HG02970 (cell line): ENCODE measurements at regions not wholly inside any gene's neighbourhood (a gene's known extent, or its start where the extent isn't known, plus 50 kb on each side); places are given as distances from the start of the nearest gene placed in this dataset.

ENCODE experiments used
- ATAC-seq: cut with Tn5 transposase; IDR thresholded peaks from one replicate; pipeline ENCODE4 v1.9.1; 2021; ENCODE audit warnings: mild to moderate bottlenecking, moderate library complexity, moderate number of reproducible peaks; ENCODE audit not compliant: unreplicated experiment, low FRiP score

DNA sequence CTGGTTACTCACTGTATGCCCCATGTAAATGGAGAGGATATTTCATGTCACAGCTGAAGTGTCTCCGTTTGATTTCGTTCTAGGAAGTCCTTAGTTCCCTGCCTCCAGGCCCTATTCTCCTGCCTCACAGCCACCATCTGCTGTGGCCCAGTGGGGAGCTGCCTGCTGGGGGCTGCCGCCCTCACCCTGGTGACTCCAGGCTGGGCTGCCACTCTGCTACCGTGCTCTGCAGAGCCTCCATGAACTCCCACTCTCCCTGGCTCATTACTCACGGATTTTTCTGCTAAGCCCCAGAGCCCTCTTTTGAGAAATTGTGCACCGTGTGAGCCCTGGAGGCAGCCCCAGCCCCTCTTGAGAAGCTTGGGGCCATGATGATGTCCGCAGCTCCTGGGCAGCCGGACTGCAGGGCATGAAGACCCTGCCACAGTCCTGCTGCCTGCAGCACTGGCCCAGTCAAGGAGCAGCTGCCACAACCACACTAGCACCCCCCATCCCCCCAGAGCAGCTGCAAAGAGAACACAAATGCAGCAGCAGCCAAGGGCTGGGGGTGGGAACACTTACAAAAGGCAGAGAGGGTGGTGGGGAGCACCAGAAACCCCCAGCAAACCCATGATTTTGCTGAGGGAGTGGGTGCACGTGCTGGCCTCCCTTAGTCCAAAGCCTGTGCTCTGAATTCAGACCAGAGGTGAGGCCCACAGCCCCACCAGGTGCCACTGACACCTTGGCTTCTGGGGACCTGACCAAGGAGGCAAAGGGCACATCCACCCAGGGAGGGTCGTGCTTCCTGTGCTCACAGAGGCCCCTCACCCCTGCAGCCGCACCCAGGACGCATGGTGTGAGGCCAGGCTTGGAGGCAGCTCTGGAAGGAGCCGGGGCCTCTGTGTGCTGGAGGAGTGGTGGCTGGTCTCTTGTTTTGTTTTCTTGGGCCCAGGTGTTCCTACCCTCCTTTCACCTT lies 270.2 kb upstream of the RAB6C start:
- no peak for ATAC-seq

DNA sequence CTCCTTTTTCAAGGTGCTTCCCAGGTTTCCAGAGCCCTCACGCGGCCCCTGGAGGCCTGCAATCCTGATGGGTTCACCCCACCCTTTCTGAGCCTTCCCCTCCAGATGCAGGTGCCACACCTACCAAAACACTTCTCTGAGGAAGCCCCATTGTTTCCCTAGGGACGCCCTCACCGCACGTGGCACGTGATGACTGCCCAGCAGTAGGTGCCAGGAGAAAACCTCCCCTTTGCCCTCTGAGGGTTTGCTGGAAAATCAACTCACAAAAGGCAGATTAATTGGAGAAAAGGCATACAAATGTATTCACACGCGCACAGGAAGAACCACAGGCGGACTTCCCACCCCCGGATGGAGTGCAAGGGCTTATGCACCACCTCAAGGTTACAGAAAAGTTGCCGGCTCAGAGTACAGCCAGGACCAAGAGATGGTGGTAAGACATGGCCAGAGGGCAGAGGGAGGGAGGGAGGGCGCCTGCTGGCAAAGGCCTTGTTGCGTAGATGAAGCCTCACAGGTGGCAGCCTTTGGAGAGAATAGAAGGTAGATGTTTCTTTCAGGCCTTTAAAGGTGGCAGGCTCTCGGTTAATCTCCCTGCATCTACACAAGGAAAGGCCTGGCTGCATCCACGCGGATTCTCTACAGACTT lies 269.4 kb upstream of the RAB6C start:
- ATAC-seq, result no peak

DNA sequence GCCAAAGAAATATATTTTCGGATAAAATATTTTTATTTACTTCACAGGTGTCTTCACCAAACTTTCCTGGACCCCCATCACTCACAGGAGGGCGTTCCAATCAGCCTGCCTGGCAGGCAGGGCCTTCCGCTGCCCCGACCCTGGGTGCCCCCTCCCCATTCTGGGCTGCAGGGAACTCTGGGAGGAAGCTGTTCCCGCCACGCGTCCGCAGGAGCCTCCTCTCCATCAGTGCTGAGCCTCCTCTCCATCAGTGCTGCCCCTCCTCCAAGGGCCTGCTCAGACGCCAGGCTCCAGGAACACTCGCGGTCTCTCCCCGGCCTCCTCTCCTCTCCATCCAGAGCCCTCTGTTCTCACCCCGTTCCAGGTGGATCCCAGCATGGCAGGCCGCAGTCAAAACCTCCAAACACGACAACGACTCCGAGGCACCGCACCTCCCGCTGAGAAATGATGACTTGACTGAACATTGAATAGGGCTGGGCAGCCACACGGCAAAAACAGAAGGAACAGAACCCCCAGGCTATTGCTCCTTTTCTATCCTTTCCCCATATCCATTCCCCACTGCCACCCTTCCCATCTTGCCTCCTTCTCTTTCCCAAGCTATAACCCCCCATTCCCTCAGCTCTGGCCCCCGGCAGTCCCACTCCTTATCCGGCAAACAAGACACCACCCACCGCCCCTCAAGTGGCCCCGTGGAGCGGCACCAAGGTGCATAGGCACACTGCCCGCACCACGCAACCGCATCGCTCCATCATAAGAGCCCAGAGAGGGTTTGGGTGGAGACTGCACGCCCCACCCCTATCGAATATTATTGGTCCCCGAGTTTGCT lies 268.6 kb upstream of the RAB6C start:
- no peak for ATAC-seq

DNA sequence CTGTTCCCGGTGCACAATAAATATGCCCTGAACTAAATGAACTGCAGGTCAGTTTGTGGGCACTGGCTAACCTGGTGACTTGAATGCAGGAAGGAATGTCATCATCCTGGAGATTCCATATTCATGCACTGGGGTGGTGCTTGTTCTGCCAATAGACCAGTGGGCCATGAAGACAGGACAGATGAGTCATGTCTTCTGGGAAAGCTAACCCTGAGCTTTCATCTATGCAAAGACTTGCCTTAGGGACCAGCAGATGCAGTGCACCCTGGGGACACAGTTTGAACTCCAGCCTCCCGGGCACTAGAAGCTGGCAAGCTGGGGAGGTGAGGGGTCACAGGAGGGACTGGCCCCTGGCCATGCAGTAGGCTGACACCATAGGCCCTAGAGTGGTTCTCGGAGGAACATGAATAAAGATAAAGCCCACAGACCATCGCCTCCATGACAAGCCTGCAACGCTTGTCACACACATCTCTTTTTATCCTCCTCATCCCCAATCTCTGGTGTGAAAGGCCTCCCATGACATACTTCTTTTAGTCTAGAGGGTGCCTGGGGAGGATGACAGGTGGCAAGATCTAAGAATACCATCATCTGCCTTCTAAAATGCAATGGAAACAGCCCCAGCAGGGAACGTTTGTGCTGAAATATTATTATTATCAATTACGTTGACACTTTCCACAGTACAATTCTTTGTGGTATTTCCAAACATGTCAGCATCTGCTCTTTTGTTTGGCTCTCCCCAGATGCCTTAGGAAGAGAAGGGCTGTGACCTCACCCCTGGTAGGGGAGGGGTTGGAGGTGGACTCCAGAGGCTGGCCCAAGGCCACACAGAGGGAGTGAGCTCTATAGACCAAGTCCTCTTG lies 267.4 kb upstream of the RAB6C start:
- ATAC-seq, result no peak

DNA sequence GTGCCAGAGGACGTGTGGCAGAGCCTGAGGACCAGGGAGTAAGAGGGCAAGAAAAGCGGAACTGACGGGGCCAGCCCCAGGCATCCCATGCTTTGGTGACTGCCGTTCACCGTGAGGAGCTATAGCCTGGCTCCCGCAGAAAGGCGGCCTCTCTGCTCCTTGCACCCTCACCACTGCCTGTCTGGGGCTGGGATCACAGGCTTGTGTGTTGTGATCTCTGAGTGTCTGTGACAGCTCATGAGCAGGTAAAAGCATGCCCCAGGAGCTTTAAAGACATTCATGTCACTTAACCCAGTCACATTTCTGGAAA lies 266.8 kb upstream of the RAB6C start:
- ATAC-seq, result no peak

DNA sequence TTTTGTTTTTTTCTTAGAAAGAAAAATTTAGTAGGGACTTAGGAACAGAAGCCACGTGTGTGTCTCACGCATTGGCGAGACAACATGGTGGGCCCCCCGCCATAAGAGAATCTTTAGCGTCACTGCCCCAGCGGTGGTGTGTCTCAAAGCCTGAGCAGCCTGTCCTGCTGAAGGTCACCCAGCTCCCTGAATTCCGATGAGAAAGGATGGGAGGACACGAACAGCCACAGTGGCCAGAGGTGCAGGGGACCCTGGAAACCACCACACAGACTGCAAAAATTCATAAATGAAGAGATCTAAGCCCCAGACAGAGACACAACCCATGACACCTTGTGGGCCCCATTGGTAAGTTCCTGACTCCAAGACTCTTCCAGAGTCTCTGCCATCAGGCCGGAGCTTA lies 266.1 kb upstream of the RAB6C start:
- ATAC-seq, result no peak

DNA sequence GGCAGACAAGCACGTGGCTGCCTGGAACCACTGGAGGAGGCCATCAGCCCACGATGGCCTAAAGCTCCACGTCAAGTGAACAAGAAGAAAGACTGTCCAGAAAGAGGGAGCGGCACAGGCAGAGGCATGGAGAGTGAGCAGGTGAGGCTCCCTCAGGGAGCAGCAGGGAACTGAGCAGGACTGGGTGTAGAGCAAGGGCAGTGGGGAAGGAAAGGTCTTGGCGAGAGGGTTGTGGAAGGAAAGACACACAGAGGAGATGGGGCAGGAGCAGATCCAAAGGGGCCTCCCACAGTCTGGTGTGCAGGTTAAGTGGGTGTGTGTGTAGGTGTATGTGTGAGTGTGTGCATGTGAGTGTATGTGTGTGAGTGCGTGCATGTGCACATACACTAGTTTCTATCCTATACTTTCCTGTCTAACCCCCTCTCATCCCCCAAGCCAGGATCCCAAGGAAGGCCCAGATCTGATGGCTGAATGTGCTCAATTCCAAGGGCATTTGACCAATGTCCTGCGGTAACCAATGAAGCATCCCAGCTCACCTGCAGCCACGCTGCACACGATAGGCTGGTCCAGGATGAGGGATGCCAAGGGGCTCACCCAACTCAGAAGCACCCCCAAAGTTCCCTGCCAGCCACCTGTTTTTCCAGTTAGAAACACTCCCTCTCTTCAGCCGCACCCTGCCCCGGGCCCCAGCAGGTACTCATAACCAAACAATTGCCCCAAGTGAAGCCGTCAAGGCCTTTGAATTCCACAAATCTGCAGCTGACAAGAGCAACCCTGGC lies 262.5 kb upstream of the RAB6C start:
- no peak for ATAC-seq

DNA sequence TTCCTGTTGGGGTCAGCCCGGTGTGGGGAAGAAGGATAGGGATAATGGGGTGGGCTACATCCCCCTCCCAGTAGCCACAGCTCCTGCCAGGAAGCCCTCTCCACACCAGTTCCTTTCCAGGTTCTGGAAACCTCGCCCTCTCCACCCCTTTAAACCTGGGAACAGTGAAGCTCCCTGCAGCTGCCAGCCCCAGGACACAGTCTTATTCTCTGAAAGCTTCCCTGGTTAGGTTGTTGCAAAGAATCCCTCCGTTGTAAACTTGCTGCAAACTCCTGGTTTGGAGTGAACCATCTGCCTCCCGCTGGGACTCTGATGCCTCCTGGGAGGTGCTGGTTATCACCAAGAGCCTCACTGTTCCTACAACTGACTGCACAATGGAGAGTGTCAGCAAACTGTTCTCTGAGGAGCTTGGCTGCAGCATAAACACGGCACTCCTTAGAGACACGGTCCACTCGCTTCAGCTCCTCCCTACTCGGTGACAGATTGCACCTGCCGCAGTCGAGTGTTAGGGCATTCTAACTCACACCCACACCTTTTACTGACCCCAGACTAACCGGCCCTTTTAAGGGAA lies 261.8 kb upstream of the RAB6C start:
- no peak for ATAC-seq

DNA sequence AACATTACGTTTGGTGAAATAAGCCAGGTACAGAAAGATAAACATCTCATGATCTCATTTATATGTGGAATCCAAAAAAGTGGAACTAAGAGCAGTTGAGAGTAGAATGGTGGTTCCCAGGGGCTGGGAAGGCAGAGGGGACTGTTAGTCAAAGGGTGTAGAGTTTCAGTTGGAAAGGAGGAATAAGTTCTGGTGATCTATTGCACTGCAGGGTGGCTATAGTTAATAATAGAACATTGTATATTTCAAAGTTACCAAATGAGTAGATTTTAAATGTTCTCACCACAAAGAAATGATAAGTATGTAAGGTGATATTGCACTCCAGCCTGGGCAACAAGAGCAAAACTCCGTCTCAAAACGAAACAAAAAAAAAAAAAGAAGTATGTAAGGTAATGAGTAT lies 260.1 kb upstream of the RAB6C start:
- no peak for ATAC-seq

DNA sequence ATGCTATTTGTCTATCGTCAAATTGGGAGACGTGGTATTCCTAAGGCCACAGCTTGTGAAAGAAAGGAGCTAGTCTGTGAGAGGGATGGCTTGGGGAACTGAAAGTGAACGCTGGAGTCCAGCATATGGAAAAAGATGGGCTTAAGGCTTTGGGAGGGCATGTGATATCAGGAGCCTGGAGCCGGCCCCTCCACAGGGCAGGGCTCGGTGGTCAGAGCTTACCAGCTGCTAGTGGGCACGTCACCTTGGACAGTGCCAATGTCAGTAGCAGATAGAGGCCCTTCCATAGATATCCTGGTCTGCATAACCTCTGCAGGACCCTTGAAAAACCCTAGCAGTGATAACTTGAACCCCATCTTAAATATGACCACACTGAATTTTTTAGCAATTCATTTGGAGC lies 259.1 kb upstream of the RAB6C start:
- ATAC-seq, result no peak

DNA sequence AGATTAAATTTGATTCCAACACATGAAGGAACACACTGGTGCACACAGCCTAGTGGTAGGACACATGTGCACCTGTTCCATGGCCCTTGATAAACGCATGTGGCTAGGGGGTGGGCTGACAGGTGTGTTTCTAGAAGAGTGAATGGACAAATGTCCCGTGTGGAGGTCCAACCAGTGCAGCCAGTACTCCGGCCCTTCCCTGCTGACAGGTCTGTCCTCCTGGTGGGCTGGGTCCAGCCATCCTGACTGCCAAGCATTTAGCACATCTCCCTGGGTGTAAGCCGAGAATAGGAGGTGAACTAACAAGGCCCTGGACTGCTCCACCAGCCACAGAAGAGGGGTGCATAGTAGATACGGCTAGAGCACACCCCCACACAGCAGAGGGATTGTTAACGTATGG lies 258.7 kb upstream of the RAB6C start:
- ATAC-seq, result no peak

DNA sequence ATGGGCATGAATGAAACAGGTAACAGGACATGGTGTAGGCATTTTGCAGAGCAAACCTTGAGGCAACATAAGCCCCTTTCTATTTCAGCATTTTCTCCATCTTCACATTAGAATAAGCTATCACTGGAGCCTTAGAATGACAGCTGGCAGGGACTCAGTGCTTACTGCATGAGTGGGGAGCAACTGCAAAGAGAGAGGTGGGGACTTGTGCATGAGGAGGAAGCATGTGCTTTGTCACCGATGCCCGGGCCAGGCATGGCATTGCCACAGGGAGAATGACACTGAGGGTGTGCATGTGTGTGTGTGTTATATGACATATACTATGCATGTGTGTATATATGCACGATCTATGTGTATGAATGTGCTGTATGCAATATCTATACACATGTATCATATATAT lies 258.2 kb upstream of the RAB6C start:
- ATAC-seq, result no peak

DNA sequence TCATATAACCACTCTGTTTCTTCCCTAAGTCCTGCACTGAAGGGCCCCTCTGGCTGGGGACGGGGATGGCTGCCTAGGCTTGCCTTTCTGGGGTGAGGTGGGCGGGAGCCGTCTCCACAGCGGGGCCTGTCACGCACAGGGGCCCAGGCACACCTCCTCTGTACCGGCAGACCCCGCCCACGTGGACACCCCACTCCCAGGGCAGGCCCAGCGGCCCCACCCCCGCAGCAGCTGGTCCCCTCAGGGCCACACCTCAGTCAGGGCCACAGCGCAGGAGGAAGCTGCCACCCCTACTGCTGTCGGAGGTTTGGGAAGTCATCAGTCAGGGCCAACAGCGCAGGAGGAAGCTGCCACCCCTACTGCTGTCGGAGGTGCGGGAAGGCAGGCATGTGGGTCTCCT lies 257.6 kb upstream of the RAB6C start:
- no peak for ATAC-seq

DNA sequence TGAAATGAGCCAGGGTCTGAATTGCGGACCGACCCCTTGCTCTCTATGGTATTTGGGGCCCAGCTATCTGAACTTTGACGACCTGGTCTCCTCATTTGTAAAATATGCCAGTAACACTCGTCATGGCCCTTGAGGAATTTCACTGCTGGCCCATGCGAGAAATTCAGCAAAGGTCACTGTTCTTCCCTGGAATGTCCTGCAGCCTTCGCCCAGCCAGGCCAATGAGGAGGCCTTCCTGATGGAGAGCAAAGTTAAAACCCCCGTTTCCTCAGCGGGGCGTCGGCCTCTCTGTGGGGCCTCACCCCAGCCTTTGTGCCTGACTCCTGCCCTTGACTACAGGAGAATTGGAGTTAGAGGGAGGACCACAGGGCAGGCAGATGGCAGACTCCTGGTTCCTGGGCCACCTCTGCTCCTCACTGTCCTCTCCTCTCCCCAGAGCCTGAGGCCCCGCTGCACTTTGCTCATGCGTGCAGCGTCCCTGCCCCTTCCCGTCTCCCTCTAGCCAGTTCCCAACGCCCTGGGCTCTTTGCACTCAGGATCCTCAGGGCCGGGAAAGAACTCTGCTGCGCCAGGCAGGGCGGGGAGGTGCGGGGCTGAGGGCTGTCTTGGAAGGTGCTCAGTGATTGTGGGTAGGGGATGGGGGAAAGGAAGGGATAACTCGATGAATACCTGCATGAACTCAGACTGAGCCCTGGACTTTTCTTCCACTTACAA lies 257.0 kb upstream of the RAB6C start:
- no peak for ATAC-seq

DNA sequence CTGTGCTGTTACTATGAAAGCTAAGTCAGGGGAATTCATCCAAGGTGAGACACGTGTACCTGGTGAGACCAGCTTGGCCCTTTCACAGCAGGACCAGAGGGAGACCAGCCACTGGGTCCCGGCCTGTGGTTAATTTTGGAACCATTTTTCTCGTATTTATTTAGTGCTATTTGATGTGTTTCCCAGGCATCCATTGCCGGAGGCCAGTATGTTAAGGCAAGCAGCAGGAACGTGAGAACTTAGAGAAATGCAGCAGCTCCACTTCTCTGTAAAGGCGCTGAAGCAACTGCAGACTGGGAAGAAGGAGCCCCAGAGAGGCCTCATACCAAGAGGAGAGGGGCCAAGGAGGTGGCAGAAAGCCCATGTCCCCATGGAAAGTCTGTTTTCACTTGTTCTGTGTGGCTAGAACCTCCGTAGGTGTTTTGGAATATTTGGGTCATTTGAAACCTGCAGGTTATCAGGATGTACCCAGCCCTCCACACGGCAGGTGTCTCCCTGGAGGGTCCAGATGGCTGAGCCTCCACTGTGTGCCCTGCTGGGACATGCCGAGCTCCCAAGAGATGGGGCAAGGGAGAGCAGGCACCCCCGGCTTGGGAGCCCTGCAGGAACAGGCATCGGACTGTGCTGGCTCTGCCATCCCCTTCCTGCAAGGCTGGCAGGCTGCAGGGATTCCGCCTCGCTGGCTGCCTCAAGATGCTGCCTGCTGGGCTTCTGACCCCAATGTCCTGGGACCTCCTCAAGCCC lies 256.0 kb upstream of the RAB6C start:
- no peak for ATAC-seq

DNA sequence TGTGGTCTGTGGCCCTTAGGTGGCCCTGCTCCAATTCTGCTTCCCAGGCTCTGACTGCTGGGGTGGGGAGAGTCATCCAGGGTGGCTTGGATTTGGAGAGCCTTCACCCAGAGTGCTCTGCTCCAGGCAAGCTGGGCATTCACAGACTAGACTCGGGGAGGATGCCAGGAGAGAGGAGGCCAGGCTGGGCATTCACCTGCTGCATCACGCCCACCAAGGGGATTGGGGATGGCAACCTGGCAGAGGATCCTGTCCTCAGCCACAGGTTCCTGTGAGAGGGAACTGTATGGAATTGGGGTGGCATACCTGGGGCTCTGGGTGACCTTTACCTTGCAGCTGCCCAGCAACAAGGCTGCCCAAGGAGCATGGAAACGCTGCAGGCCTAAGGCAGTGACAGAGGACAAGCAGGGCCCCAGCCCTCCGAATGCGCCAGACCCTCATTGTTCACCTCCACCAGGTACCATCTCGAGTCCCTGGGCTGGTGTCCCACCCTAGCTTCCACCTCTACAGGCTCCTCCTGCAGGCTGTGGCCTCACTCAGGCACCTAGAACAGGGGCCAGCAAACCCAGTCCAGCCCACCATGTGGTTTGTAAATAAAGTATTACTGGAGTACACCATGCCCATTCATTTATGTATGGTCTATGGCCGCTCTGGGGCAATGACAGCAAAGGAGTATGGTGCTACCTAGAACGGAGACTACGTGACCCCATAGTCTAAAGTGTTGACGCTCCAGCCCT lies 255.3 kb upstream of the RAB6C start:
- ATAC-seq, result no peak

DNA sequence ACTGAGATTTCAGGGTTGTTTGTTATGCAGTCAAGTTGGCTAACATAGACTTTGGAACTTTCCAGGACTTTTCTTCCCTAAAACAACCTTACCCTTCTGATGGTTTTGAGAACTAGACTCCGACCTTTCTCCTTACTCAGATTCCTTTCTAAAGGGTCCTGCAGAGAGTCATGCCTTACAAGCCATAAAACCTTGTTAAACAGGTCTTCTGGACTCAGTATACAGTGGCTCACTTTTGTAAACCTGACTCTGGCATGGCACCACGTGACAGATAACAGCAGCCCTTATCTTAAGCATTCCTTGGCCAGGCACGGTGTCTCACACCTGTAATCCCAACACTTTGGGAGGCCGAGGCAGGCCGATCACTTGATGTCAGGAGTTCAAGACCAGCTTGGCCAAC lies 253.2 kb upstream of the RAB6C start:
- no peak for ATAC-seq
